ENCODE measurements at regions not wholly inside any gene's neighbourhood (a gene's known extent, or its start where the extent isn't known, plus 50 kb on each side); places are given as distances from the start of the nearest gene placed in this dataset.

DNA sequence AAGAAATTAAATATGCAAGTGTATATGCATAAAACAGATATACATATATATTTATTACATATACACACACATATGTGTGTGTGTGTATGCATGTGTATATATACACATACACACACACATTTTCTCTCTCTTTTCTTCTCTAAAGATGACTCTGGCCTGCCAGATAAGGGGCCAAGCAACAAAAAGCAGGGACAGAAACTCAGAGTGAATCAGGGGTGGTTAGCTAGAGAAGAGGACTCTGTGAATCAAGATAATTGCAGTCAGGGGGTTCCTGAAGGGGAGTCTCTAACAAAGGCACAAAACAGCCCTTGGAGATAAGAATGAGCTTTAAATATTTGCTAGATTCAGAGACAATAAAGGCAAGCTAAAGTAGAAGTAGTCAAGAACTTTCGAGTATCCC is 650.5 kb downstream of the UTRN start:
- Mint-ChIP-seq H3K27me3 (ENCODE audit: insufficient read depth, unreplicated experiment) (peaks cover 6% of the 10 kb centered on the region), H3K4me3 (ENCODE audit: unreplicated experiment) (no peak overlapping the region), H3K36me3 (ENCODE audit: insufficient read depth, unreplicated experiment) (no peaks in the 10 kb centered on the region), H3K9me3 (ENCODE audit: unreplicated experiment) (peaks cover 15% of the 10 kb centered on the region), H3K27ac (ENCODE audit: unreplicated experiment) (no peak overlapping the region), H3K4me1 (ENCODE audit: low read depth, unreplicated experiment) (no peaks in the 10 kb centered on the region)
- ChIA-PET POLR2A (no interaction called here), CTCF (no interaction called here)
- Histone ChIP-seq H3K4me3 (ENCODE audit: low read depth, low read length) (no peak overlapping the region), H3K4me1 (no peaks in the 10 kb centered on the region), H3K36me3 (ENCODE audit: control insufficient read depth, insufficient read depth, low read length) (no peaks in the 10 kb centered on the region), H3K9me3 (peaks cover 4% of the 10 kb centered on the region; the same call in 1 of the 2 replicates), H3K27me3 (replicated peaks; ENCODE audit: control insufficient read depth, insufficient read depth, low read length) (no peaks in the 10 kb centered on the region)
- DNase-seq, result no peak
- intact Hi-C loops (cut with micrococcal nuclease; ENCODE audit: unreplicated experiment), result loop anchor here (10.0 kb wide), 1 partner anchor 161 kb away; no protein-coding TSS in a partner anchor
- TF ChIP-seq, protein P1, sequence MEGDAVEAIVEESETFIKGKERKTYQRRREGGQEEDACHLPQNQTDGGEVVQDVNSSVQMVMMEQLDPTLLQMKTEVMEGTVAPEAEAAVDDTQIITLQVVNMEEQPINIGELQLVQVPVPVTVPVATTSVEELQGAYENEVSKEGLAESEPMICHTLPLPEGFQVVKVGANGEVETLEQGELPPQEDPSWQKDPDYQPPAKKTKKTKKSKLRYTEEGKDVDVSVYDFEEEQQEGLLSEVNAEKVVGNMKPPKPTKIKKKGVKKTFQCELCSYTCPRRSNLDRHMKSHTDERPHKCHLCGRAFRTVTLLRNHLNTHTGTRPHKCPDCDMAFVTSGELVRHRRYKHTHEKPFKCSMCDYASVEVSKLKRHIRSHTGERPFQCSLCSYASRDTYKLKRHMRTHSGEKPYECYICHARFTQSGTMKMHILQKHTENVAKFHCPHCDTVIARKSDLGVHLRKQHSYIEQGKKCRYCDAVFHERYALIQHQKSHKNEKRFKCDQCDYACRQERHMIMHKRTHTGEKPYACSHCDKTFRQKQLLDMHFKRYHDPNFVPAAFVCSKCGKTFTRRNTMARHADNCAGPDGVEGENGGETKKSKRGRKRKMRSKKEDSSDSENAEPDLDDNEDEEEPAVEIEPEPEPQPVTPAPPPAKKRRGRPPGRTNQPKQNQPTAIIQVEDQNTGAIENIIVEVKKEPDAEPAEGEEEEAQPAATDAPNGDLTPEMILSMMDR (IDR thresholded peaks at IDR 0.05; ENCODE audit: insufficient read depth in 1 of 2, low read depth in 1 of 2, low read length in 1 of 2, severe bottlenecking in 1 of 2, unreplicated experiment in 1 of 2), result no peak
- BruUV-seq (replicated peaks), result no TSS peak

DNA sequence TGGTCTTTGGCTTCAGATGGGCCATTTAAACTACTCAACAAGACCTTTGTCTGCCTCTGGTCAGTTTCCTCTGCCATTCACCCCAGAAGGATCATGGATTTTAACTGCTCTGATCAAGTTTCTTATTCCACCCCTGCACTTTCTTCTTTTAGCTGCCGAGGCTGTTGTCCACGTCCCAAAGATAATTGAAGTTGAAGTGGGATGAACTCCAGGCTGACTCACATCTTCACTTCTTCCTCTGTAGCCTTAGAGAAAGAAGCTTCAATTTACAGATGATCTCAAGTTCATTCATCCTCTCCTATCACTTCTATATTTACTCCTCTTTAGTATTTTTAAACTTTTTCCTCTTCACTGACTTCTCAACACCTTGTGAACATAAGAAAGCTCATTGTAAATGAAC is 651.6 kb downstream of the UTRN start:
- ChIA-PET CTCF (no interaction called here), POLR2A (no interaction called here)
- peaks cover 4% of the 10 kb centered on the region; the same call in 1 of the 2 replicates for H3K9me3 ChIP-seq
- no peaks in the 10 kb centered on the region for H3K36me3 Mint-ChIP-seq (ENCODE audit: insufficient read depth, unreplicated experiment)
- intact Hi-C loops (cut with micrococcal nuclease; ENCODE audit: unreplicated experiment), result loop anchor here (10.0 kb wide), 1 partner anchor 162 kb away; no protein-coding TSS in a partner anchor
- no peak for DNase-seq
- H3K27ac Mint-ChIP-seq (ENCODE audit: unreplicated experiment), result no peak overlapping the region
- H3K27me3 Mint-ChIP-seq (ENCODE audit: insufficient read depth, unreplicated experiment), result peaks cover 6% of the 10 kb centered on the region
- TF ChIP-seq, protein P1 (IDR thresholded peaks at IDR 0.05; ENCODE audit: insufficient read depth in 1 of 2, low read depth in 1 of 2, low read length in 1 of 2, severe bottlenecking in 1 of 2, unreplicated experiment in 1 of 2), result no peak
- H3K4me1 Mint-ChIP-seq (ENCODE audit: low read depth, unreplicated experiment), result no peaks in the 10 kb centered on the region
- H3K9me3 Mint-ChIP-seq (ENCODE audit: unreplicated experiment), result peaks cover 15% of the 10 kb centered on the region
- no peaks in the 10 kb centered on the region for H3K36me3 ChIP-seq (ENCODE audit: control insufficient read depth, insufficient read depth, low read length)
- BruUV-seq (replicated peaks), result no TSS peak
- H3K4me3 Mint-ChIP-seq (ENCODE audit: unreplicated experiment), result no peak overlapping the region
- no peak overlapping the region for H3K4me3 ChIP-seq (ENCODE audit: low read depth, low read length)
- no peaks in the 10 kb centered on the region for H3K4me1 ChIP-seq
- H3K27me3 ChIP-seq (replicated peaks; ENCODE audit: control insufficient read depth, insufficient read depth, low read length), result no peaks in the 10 kb centered on the region

DNA sequence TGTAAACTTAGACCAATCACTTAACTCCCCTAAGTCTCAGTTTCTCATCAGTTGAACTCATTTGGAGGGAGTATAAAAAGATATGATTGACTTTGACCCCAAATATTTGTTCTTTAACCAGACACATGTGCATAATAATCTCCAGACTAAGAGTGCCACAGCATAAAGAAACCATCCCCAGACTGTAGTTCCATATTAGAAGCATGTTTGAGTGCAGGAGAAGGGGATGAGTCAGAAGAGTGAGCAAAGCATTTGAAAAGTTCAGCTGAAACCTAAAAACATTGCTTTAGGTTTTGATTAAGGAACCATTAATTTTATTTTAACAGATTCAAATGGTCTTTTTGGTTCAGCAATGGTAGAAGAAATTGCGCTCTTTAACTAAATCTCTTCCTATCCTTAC is 654.8 kb downstream of the UTRN start:
- peaks cover under 1% of the 10 kb centered on the region for H3K9me3 Mint-ChIP-seq (ENCODE audit: unreplicated experiment)
- peaks cover 2% of the 10 kb centered on the region for H3K27me3 Mint-ChIP-seq (ENCODE audit: insufficient read depth, unreplicated experiment)
- H3K4me3 Mint-ChIP-seq (ENCODE audit: unreplicated experiment), result no peak overlapping the region
- POLR2A ChIA-PET, result no interaction called here
- intact Hi-C loops (cut with micrococcal nuclease; ENCODE audit: unreplicated experiment), result loop anchor here (10.0 kb wide), 1 partner anchor 165 kb away; no protein-coding TSS in a partner anchor
- Histone ChIP-seq H3K4me1 (no peaks in the 10 kb centered on the region), H3K4me3 (ENCODE audit: low read depth, low read length) (no peak overlapping the region), H3K9me3 (no peaks in the 10 kb centered on the region), H3K36me3 (ENCODE audit: control insufficient read depth, insufficient read depth, low read length) (no peaks in the 10 kb centered on the region; the same call in 1 of the 2 replicates), H3K27me3 (replicated peaks; ENCODE audit: control insufficient read depth, insufficient read depth, low read length) (no peaks in the 10 kb centered on the region)
- DNase-seq, result no peak
- CTCF ChIA-PET, result no interaction called here
- TF ChIP-seq, protein P1 (IDR thresholded peaks at IDR 0.05; ENCODE audit: insufficient read depth in 1 of 2, low read depth in 1 of 2, low read length in 1 of 2, severe bottlenecking in 1 of 2, unreplicated experiment in 1 of 2), result no peak
- no TSS peak for BruUV-seq (replicated peaks)
- no peak overlapping the region for H3K27ac Mint-ChIP-seq (ENCODE audit: unreplicated experiment)
- H3K36me3 Mint-ChIP-seq (ENCODE audit: insufficient read depth, unreplicated experiment), result no peaks in the 10 kb centered on the region
- H3K4me1 Mint-ChIP-seq (ENCODE audit: low read depth, unreplicated experiment), result no peaks in the 10 kb centered on the region
